ENCODE measurements at regions not wholly inside any gene's neighbourhood (a gene's known extent, or its start where the extent isn't known, plus 50 kb on each side); places are given as distances from the start of the nearest gene placed in this dataset.
"Not testable (repeated sequence)": the region's sequence is repeated elsewhere in the genome, so short reads cannot be mapped to it uniquely, and the experiment has no call there.

GRCh38 chr11:71095294-71095850 lies 157.0 kb downstream of the SHANK2 start:
- Mint-ChIP-seq H3K4me1 (ENCODE audit: low read depth) (no peaks in the 10 kb centered on the region), H3K36me3 (ENCODE audit: insufficient read depth) (peaks cover 21% of the 10 kb centered on the region), H3K27me3 (no peaks in the 10 kb centered on the region), H3K9me3 (ENCODE audit: low read depth) (no peaks in the 10 kb centered on the region), H3K27ac (no peak overlapping the region), H3K4me3 (ENCODE audit: low read depth) (no peak overlapping the region)
- DNase-seq (ENCODE audit: low spot score, unreplicated experiment) = no peak
- TF ChIP-seq CTCF (IDR thresholded peaks at IDR 0.05; ENCODE audit: unreplicated experiment) = no peak

GRCh38 chr11:71094296-71095077 lies 157.9 kb downstream of the SHANK2 start:
- Mint-ChIP-seq H3K4me1 (ENCODE audit: low read depth) (no peaks in the 10 kb centered on the region), H3K27ac (no peak overlapping the region), H3K27me3 (no peaks in the 10 kb centered on the region), H3K36me3 (ENCODE audit: insufficient read depth) (peaks cover 17% of the 10 kb centered on the region), H3K9me3 (ENCODE audit: low read depth) (no peaks in the 10 kb centered on the region), H3K4me3 (ENCODE audit: low read depth) (no peak overlapping the region)
- TF ChIP-seq CTCF (IDR thresholded peaks at IDR 0.05; ENCODE audit: unreplicated experiment) = no peak
- DNase-seq (ENCODE audit: low spot score, unreplicated experiment) = no peak

GRCh38 chr11:71093783-71094182 lies 158.6 kb downstream of the SHANK2 start:
- no peak for DNase-seq (ENCODE audit: low spot score, unreplicated experiment)
- TF ChIP-seq CTCF (IDR thresholded peaks at IDR 0.05; ENCODE audit: unreplicated experiment) = no peak
- Mint-ChIP-seq H3K27ac (no peak overlapping the region), H3K27me3 (no peaks in the 10 kb centered on the region), H3K36me3 (ENCODE audit: insufficient read depth) (peaks cover 20% of the 10 kb centered on the region), H3K9me3 (ENCODE audit: low read depth) (no peaks in the 10 kb centered on the region), H3K4me1 (ENCODE audit: low read depth) (no peaks in the 10 kb centered on the region), H3K4me3 (ENCODE audit: low read depth) (no peak overlapping the region)

GRCh38 chr11:71091506-71092265 lies 160.7 kb downstream of the SHANK2 start:
- peaks cover 16% of the 10 kb centered on the region for H3K36me3 Mint-ChIP-seq (ENCODE audit: insufficient read depth)
- no peak for TF ChIP-seq CTCF (IDR thresholded peaks at IDR 0.05; ENCODE audit: unreplicated experiment)
- no peak for DNase-seq (ENCODE audit: low spot score, unreplicated experiment)
- H3K9me3 Mint-ChIP-seq (ENCODE audit: low read depth) = no peaks in the 10 kb centered on the region
- no peaks in the 10 kb centered on the region for H3K27me3 Mint-ChIP-seq
- no peaks in the 10 kb centered on the region for H3K4me1 Mint-ChIP-seq (ENCODE audit: low read depth)
- H3K4me3 Mint-ChIP-seq (ENCODE audit: low read depth) = no peak overlapping the region
- no peak overlapping the region for H3K27ac Mint-ChIP-seq

GRCh38 chr11:71089571-71089970 lies 162.8 kb downstream of the SHANK2 start:
- Mint-ChIP-seq H3K36me3 (ENCODE audit: insufficient read depth) (peaks cover 17% of the 10 kb centered on the region), H3K27ac (peak overlapping the region; percentile 5), H3K4me1 (ENCODE audit: low read depth) (no peaks in the 10 kb centered on the region), H3K9me3 (ENCODE audit: low read depth) (no peaks in the 10 kb centered on the region), H3K27me3 (no peaks in the 10 kb centered on the region), H3K4me3 (ENCODE audit: low read depth) (no peak overlapping the region)
- DNase-seq (ENCODE audit: low spot score, unreplicated experiment) = no peak
- TF ChIP-seq CTCF (IDR thresholded peaks at IDR 0.05; ENCODE audit: unreplicated experiment) = no peak

- not testable (repeated sequence) for H3K27me3 Mint-ChIP-seq; H3K9me3 Mint-ChIP-seq (ENCODE audit: low read depth); H3K4me1 Mint-ChIP-seq (ENCODE audit: low read depth); DNase-seq (ENCODE audit: low spot score, unreplicated experiment); H3K4me3 Mint-ChIP-seq (ENCODE audit: low read depth)
- H3K36me3 Mint-ChIP-seq (ENCODE audit: insufficient read depth) = peaks cover 16% of the 10 kb centered on the region
- peak overlapping the region; percentile 7 for H3K27ac Mint-ChIP-seq
Measured at GRCh38 chr11:71088314-71089215, 163.8 kb downstream of the SHANK2 start.
